ENCODE measurements at regions not wholly inside any gene's neighbourhood (a gene's known extent, or its start where the extent isn't known, plus 50 kb on each side); places are given as distances from the start of the nearest gene placed in this dataset.

DNA sequence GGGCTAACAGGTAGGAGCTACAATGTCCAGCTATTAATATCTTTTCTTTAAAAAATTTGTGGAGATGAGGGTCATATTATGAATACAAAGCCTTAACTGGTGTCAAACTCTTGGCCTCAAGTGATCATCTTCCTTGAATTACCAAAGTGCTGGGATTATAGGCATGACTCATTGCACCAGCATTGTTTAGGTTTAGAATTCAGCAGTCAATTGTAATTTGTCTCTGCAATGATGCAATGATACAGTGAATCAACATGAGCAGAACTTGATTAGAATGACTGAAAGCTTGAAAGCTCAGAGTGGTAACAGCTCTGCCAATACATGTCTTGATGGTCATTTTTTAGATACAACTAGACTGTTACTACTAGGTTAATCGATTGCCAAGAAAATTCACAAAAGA lies 752.8 kb upstream of the MIR17HG start:
- TF ChIP-seq, protein P1, sequence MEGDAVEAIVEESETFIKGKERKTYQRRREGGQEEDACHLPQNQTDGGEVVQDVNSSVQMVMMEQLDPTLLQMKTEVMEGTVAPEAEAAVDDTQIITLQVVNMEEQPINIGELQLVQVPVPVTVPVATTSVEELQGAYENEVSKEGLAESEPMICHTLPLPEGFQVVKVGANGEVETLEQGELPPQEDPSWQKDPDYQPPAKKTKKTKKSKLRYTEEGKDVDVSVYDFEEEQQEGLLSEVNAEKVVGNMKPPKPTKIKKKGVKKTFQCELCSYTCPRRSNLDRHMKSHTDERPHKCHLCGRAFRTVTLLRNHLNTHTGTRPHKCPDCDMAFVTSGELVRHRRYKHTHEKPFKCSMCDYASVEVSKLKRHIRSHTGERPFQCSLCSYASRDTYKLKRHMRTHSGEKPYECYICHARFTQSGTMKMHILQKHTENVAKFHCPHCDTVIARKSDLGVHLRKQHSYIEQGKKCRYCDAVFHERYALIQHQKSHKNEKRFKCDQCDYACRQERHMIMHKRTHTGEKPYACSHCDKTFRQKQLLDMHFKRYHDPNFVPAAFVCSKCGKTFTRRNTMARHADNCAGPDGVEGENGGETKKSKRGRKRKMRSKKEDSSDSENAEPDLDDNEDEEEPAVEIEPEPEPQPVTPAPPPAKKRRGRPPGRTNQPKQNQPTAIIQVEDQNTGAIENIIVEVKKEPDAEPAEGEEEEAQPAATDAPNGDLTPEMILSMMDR (IDR thresholded peaks at IDR 0.05) = no peak
- TF ChIP-seq POLR2A (IDR thresholded peaks at IDR 0.05) = no peak
